ENCODE measurements at regions not wholly inside any gene's neighbourhood (a gene's known extent, or its start where the extent isn't known, plus 50 kb on each side); places are given as distances from the start of the nearest gene placed in this dataset.

DNA sequence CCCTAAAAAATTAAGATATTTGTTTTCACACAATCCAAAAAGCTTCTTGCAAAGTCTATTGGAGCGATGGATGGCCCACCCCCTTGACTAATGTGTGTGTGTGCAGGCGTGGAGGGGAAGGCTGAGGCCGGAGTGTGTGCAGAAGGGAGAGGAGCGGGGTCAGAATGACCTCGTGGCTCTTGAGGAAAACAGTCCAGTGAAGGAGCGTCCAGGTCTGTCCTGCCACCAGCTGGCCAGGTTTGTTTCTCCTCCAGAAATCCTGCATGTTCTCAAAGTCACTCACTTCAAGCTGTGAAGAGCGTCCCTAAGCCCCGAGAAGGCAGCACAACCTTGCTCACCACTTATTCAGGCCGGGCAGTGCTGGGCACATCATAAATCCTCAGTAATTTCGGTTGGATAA, 69.5 kb upstream of the SSX2IP start:
- Histone ChIP-seq H2AFZ (ENCODE audit: low read length) (no peak overlapping the region), H3K4me1 (ENCODE audit: insufficient read depth, low read length, severe bottlenecking) (no peaks in the 10 kb centered on the region), H3K9me2 (ENCODE audit: low read depth, low read length) (no peaks in the 10 kb centered on the region)

DNA sequence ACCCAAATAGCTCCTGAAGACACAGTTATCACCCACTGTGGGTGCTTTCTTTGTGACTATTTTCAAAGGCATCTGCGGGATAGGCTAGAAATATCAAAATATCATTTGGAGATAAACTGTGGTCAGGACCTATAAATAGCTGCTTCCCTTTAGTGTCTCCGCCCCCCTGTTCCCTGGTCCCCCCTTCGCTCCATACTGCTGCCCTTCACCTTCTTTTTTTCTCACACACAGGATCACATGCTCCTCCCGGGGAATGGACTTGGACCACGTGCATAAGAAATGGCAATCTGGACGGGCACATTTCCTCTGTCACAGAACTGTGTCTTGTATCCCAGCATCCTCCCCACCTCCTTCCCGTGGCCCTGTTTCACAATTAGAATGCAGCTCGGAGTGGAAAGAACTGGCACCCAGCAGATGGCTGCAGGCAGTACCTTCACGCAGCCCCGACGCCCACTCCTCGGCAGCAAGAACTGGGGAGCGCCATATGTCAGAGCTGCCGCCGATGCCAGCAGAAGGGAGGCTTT, 68.8 kb upstream of the SSX2IP start:
- Histone ChIP-seq H3K4me2 (ENCODE audit: low read length) (peak overlapping the region; percentile 15; the same call in 1 of the 2 replicates), H3K9ac (ENCODE audit: low read length) (no peak overlapping the region), H3K9me2 (ENCODE audit: low read depth, low read length) (no peaks in the 10 kb centered on the region), H3K36me3 (ENCODE audit: insufficient read depth, low read length) (no peaks in the 10 kb centered on the region), H3F3A (ENCODE audit: insufficient read depth, low read length) (no peaks in the 10 kb centered on the region), H3K4me3 (ENCODE audit: low read depth, low read length, poor library complexity, severe bottlenecking) (no peak overlapping the region), H3K4me1 (ENCODE audit: insufficient read depth, low read length, severe bottlenecking) (no peaks in the 10 kb centered on the region), H3K27me3 (ENCODE audit: insufficient read depth, low read length) (peaks cover 5% of the 10 kb centered on the region; the same call in 1 of the 2 replicates), H3K9me3 (ENCODE audit: low read length) (no peaks in the 10 kb centered on the region), H3K79me2 (ENCODE audit: insufficient read depth, low read length) (no peaks in the 10 kb centered on the region), H4K20me1 (ENCODE audit: insufficient read depth, low read length) (no peaks in the 10 kb centered on the region), H2AFZ (ENCODE audit: low read length) (no peak overlapping the region), H3K27ac (ENCODE audit: low read depth, low read length, poor library complexity, severe bottlenecking) (no peak overlapping the region)
- TF ChIP-seq EZH2 (IDR thresholded peaks at IDR 0.05; ENCODE audit: borderline replicate concordance, low read length) (no peak), CTCF (IDR thresholded peaks at IDR 0.05; ENCODE audit: low read length) (no peak)

More for the DNA sequence above, 69.5 kb upstream of the SSX2IP start:
- Histone ChIP-seq H3K27me3 (ENCODE audit: insufficient read depth, low read length) (peaks cover 13% of the 10 kb centered on the region), H3K36me3 (ENCODE audit: insufficient read depth, low read length) (no peaks in the 10 kb centered on the region), H4K20me1 (ENCODE audit: insufficient read depth, low read length) (no peaks in the 10 kb centered on the region), H3K9ac (ENCODE audit: low read length) (no peak overlapping the region), H3F3A (ENCODE audit: insufficient read depth, low read length) (no peaks in the 10 kb centered on the region), H3K9me3 (ENCODE audit: low read length) (no peaks in the 10 kb centered on the region), H3K4me3 (ENCODE audit: low read depth, low read length, poor library complexity, severe bottlenecking) (no peak overlapping the region), H3K4me2 (ENCODE audit: low read length) (no peak overlapping the region), H3K27ac (ENCODE audit: low read depth, low read length, poor library complexity, severe bottlenecking) (no peak overlapping the region), H3K79me2 (ENCODE audit: insufficient read depth, low read length) (no peaks in the 10 kb centered on the region)
- no peak for TF ChIP-seq CTCF (IDR thresholded peaks at IDR 0.05; ENCODE audit: low read length)
- TF ChIP-seq EZH2 (IDR thresholded peaks at IDR 0.05; ENCODE audit: borderline replicate concordance, low read length): no peak

- H3K4me2 ChIP-seq (ENCODE audit: low read length): no peak overlapping the region
- H3K9me2 ChIP-seq (ENCODE audit: low read depth, low read length): no peaks in the 10 kb centered on the region
Measured at GRCh38 chr1:84758476-84758875, 68.2 kb upstream of the SSX2IP start.

More at GRCh38 chr1:84758476-84758875, 68.2 kb upstream of the SSX2IP start:
- Histone ChIP-seq H3K9me3 (ENCODE audit: low read length) (no peaks in the 10 kb centered on the region), H3K4me3 (ENCODE audit: low read depth, low read length, poor library complexity, severe bottlenecking) (no peak overlapping the region), H3K27ac (ENCODE audit: low read depth, low read length, poor library complexity, severe bottlenecking) (no peak overlapping the region), H3K27me3 (ENCODE audit: insufficient read depth, low read length) (peaks cover 3% of the 10 kb centered on the region; the same call in 1 of the 2 replicates), H3F3A (ENCODE audit: insufficient read depth, low read length) (no peaks in the 10 kb centered on the region), H3K36me3 (ENCODE audit: insufficient read depth, low read length) (no peaks in the 10 kb centered on the region), H2AFZ (ENCODE audit: low read length) (no peak overlapping the region), H3K4me1 (ENCODE audit: insufficient read depth, low read length, severe bottlenecking) (no peaks in the 10 kb centered on the region), H4K20me1 (ENCODE audit: insufficient read depth, low read length) (no peaks in the 10 kb centered on the region), H3K79me2 (ENCODE audit: insufficient read depth, low read length) (no peaks in the 10 kb centered on the region), H3K9ac (ENCODE audit: low read length) (no peak overlapping the region)
- TF ChIP-seq EZH2 (IDR thresholded peaks at IDR 0.05; ENCODE audit: borderline replicate concordance, low read length) (no peak), CTCF (IDR thresholded peaks at IDR 0.05; ENCODE audit: low read length) (no peak)

All from OCI-LY1 (cell line).